T-helper 17 cell (primary cell): ENCODE measurements at regions not wholly inside any gene's neighbourhood (a gene's known extent, or its start where the extent isn't known, plus 50 kb on each side); places are given as distances from the start of the nearest gene placed in this dataset.
"Not testable (repeated sequence)": the region's sequence is repeated elsewhere in the genome, so short reads cannot be mapped to it uniquely, and the experiment has no call there.

Experiments
- ATAC-seq: fragments of 150-1000 bp; cut with Tn5 transposase; 2 replicates; pipeline ENCODE4 v1.10.0; 2021; ENCODE audit warnings: mild to moderate bottlenecking, moderate library complexity
- DNase-seq, 3 donors: peaks; one replicate each; pipeline versions ENCODE4 v3.0.0 to v3.0.0-alpha.2; 2020 to 2021
- H3K9me3 ChIP-seq: one replicate; pipeline ENCODE4 v1.7.0; 2013; ENCODE audit warnings: low read length, mild to moderate bottlenecking; ENCODE audit not compliant: control insufficient read depth, poor library complexity, severe bottlenecking
- H3K27ac Mint-ChIP-seq: one replicate; pipeline ENCODE4 v1.8.0; 2022; ENCODE audit warnings: mild to moderate bottlenecking, moderate library complexity, mixed read lengths
- H3K27me3 Mint-ChIP-seq: one replicate; pipeline ENCODE4 v1.8.0; 2022; ENCODE audit warnings: mixed read lengths
- H3K36me3 Mint-ChIP-seq: one replicate; pipeline ENCODE4 v1.8.0; 2022; ENCODE audit warnings: low read depth, mixed read lengths
- H3K4me1 Mint-ChIP-seq: one replicate; pipeline ENCODE4 v1.8.0; 2022; ENCODE audit warnings: mild to moderate bottlenecking, mixed read lengths
- H3K4me3 Mint-ChIP-seq: one replicate; pipeline ENCODE4 v1.8.0; 2022; ENCODE audit warnings: mild to moderate bottlenecking, moderate library complexity, mixed read lengths

DNA sequence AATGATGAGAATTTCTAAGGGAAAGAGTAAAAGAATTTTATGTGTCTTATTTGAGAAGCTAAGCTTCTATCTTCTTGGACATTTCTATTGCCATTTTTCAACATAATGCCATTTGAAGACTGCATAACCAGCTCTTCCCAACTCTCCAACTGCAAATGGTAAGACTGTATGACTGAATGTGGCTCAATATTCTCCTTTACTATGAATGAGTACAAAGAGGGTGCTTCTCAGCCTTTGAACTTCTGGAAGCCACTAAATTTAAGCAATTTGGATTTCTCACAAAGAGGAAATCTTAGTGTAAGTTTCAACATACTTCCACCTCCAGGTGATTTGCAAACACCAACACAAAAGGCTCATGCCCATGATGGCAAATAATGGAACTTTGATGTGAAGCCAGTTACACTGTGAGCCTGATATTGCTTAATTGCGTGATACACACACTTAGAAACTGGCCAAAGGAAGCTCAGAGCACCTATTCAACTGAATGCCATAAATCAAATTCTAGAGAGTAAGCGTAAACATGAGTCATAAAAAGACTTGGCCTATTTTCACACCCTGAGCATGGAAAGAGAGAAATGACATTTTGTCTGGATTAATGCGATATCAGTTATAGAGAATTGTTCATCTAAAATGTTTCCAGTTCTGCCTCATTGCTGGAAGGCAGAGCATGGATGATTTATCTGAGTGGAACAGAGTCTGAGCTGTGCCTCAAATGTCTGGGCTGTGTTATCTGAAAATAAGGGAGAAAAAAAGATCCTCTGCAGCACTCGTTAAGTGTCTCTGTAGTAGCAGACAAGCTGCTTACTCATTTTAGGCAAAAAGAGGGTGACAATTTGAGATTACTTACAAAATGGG, 145.3 kb downstream of the PLK2 start:
- ATAC-seq (no peak), DNase-seq (no peak)
- no peaks in the 10 kb centered on the region for H3K4me1 Mint-ChIP-seq
- H3K4me3 Mint-ChIP-seq = no peak overlapping the region
- no peaks in the 10 kb centered on the region for H3K9me3 ChIP-seq
- H3K36me3 Mint-ChIP-seq = no peaks in the 10 kb centered on the region
- no peak overlapping the region for H3K27ac Mint-ChIP-seq
- H3K27me3 Mint-ChIP-seq = peaks cover 32% of the 10 kb centered on the region

DNA sequence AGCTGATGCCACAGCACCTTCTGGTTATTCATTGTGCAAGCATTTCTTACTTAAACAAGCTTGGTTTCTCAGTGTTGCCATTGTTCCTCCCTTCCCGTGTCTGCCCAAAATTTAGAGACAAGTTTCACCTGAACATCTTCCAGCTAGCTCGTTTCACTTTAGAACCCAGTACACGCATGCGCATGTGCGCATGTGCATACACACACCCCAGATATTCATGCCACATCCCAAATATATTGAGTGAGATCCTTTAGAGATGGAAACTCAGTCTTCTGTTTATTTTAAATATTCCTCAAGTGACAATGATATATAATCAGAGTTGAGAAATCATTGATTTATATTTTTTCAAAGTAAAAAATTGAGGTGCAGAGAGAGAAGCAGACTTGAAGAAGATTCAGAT, 147.6 kb downstream of the PLK2 start:
- no peak for ATAC-seq
- no peak overlapping the region for H3K27ac Mint-ChIP-seq
- no peaks in the 10 kb centered on the region for H3K9me3 ChIP-seq
- no peak overlapping the region for H3K4me3 Mint-ChIP-seq
- H3K4me1 Mint-ChIP-seq = no peaks in the 10 kb centered on the region
- no peak for DNase-seq
- peaks cover 21% of the 10 kb centered on the region for H3K27me3 Mint-ChIP-seq
- no peaks in the 10 kb centered on the region for H3K36me3 Mint-ChIP-seq

DNA sequence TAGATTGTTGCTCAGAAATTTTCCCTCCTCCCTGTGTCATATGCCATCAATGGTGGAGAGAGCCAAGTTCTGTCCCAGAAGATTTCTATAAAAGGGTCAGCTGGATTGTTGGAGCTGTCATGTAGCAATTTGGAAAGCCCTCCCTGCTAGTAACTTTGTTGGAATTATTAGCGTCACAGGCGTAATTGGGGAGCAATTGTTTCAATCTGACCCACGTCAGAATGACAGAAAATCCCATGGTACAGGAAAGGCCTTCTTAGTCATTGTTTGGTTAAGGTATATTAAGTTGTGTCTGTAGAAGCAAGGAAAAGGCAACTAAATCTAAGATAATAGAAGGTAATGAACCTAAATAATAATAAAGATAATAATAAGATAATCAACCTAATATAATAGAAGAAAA, 148.4 kb downstream of the PLK2 start:
- Mint-ChIP-seq H3K4me1 (no peaks in the 10 kb centered on the region), H3K36me3 (no peaks in the 10 kb centered on the region), H3K27me3 (peaks cover 15% of the 10 kb centered on the region), H3K27ac (no peak overlapping the region), H3K4me3 (no peak overlapping the region)
- no peaks in the 10 kb centered on the region for H3K9me3 ChIP-seq
- no peak for DNase-seq
- ATAC-seq = no peak

DNA sequence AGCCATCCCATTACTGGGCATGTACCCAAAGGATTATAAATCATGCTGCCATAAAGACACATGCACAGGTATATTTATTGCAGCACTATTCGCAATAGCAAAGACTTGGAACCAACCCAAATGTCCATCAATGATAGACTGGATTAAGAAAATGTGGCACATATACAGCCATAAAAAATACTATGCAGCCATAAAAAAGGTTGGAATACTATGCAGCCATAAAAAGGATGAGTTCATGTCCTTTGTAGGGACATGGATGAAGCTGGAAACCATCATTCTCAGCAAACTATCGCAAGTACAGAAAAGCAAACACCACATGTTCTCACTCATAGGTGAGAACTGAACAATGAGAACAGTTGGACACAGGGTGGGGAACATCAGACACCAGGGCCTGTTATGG, 151.5 kb downstream of the PLK2 start:
- not testable (repeated sequence) for H3K27me3 Mint-ChIP-seq, H3K4me1 Mint-ChIP-seq, DNase-seq, ATAC-seq, H3K27ac Mint-ChIP-seq, H3K9me3 ChIP-seq, H3K36me3 Mint-ChIP-seq, H3K4me3 Mint-ChIP-seq

DNA sequence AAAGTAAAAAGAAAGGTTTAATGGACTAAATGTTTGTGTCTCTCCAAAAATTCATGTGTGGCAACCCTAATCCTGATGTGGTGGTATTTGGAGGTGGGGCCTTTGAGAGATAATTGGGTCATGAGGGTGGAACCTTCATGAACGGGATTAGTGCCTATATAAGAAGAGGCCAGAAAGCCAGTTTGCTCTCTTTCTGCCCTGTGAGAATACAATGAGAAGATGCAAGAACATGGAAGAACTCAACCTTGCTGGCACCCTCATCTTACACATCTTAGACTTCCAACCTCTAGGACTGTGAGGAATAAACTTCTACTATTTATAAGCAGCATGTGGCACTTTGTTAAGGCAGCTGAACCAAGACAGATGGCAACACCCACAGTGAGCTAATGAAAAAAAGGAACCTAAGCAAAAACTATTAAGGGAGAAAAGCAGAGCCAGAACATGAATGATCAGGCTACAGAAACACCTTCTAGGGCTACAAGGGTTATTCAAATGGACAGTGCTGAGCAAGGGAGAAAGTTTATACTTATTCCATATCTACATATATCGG, 159.5 kb downstream of the PLK2 start:
- no peak for ATAC-seq
- H3K9me3 ChIP-seq = no peaks in the 10 kb centered on the region
- H3K27me3 Mint-ChIP-seq = peaks cover 4% of the 10 kb centered on the region
- no peaks in the 10 kb centered on the region for H3K36me3 Mint-ChIP-seq
- no peak for DNase-seq
- H3K4me1 Mint-ChIP-seq = no peaks in the 10 kb centered on the region
- no peak overlapping the region for H3K4me3 Mint-ChIP-seq
- no peak overlapping the region for H3K27ac Mint-ChIP-seq

DNA sequence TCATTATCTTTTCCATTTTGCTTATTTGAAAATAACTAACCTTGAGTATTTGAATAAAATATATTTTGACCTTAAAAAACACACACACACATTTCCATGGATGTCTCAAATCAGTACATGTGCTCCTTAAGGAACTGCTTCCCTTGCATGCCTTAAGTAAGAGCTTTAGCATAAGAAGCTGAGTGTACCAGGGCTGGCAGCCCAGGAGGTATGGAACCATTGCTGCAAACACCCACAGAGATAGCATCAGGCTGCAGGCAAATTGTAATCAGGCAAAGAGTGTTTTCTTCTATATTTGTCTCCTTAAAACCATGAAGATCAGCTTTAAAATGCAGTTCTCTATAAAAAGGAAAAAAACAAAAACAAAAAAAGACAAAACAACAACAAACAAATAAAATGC, 160.6 kb downstream of the PLK2 start:
- Mint-ChIP-seq H3K4me3 (no peak overlapping the region), H3K27me3 (peaks cover 4% of the 10 kb centered on the region), H3K36me3 (no peaks in the 10 kb centered on the region), H3K27ac (no peak overlapping the region), H3K4me1 (no peaks in the 10 kb centered on the region)
- DNase-seq (no peak), ATAC-seq (no peak)
- H3K9me3 ChIP-seq = no peaks in the 10 kb centered on the region

DNA sequence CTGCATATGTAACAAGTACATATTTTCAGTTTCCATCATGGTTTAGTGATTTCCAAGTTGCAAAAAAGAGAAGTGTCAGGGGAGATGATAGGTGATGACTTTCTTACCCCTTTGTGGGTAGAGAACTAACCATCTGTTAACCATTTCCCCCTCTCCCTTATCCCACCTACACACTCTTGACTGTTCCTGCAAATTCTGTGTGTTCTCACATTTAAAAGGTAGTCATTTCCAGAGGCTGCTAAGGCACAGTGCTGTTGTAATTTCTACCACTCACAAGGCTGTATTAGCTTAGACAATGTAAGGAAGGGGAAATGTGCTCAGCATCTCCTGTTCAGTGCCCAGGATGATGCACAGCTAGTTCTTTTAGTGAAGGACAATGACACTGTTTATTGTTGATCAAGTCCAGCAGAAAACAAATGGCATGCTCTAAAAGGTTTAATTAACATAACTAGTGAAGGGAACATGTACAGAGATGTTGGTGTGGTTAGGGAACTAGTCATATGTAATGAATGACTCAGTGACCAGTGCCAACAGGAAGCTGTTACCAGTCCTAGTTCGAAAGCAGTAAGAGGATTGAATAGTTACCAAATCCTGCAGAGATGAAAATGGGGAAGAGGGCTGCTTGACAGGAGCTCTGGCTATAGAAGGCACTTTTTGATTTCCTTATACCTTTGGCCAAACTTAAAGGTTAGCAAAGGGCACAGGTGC, 165.1 kb downstream of the PLK2 start:
- Mint-ChIP-seq H3K36me3 (no peaks in the 10 kb centered on the region), H3K4me1 (no peaks in the 10 kb centered on the region), H3K27ac (no peak overlapping the region), H3K27me3 (no peaks in the 10 kb centered on the region), H3K4me3 (no peak overlapping the region)
- no peak for DNase-seq
- no peaks in the 10 kb centered on the region for H3K9me3 ChIP-seq
- ATAC-seq = no peak

DNA sequence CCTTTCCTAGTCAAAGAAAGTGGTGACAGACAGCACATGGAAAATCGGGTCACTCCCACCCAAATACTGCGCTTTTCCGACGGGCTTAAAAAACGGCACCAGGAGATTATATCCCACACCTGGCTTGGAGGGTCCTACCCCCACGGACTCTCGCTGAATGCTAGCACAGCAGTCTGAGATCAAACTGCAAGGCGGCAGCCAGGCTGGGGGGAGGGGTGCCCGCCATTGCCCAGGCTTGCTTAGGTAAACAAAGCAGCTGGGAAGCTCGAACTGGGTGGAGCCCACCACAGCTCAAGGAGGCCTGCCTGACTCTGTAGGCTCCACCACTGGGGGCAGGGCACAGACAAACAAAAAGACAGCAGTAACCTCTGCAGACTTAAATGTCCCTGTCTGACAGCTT, 171.6 kb downstream of the PLK2 start:
- not testable (repeated sequence) for H3K9me3 ChIP-seq, H3K4me1 Mint-ChIP-seq, H3K36me3 Mint-ChIP-seq, H3K4me3 Mint-ChIP-seq, ATAC-seq, H3K27ac Mint-ChIP-seq, H3K27me3 Mint-ChIP-seq, DNase-seq

DNA sequence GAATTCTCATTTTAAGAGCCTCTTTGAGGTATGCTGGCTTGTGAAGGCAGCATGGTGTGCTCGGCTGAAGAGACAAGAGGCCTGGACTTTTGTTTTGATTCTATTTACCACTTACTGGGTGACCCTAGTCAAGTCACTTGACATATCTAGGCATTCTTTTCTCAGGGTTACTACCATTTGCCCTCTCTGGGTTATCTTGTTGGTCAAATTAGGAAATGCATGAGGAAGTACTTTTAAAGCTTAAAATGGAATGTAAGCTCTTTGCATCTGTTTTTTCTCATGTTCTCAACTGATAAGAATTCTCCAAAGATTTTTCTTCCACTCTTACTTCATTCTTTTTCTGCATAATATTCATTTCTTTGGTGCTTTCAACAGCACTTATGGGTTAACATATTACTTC, 173.1 kb downstream of the PLK2 start:
- H3K9me3 ChIP-seq = no peaks in the 10 kb centered on the region
- H3K4me1 Mint-ChIP-seq = no peaks in the 10 kb centered on the region
- ATAC-seq = no peak
- DNase-seq = no peak
- H3K36me3 Mint-ChIP-seq = no peaks in the 10 kb centered on the region
- H3K27me3 Mint-ChIP-seq = peaks cover under 1% of the 10 kb centered on the region
- no peak overlapping the region for H3K27ac Mint-ChIP-seq
- H3K4me3 Mint-ChIP-seq = no peak overlapping the region

DNA sequence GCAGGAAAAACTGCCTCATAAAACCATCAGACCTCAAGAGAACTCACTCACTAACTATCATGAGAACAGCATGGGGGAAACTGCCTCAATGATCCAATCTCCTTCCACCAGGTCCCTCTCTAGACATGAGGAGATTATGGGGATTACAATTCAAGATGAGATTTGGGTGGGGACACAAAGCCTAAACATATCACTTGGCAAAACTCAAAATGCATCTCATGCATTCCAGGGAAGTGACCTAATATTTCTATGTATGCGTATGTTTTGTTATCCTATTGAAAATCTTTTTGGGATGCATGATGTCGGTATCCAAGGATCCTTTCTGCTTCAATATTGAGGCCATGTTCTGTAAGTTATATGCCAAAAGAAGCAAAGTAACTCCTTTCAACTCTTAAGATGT, 174.0 kb downstream of the PLK2 start:
- Mint-ChIP-seq H3K27ac (no peak overlapping the region), H3K4me3 (no peak overlapping the region), H3K4me1 (no peaks in the 10 kb centered on the region), H3K27me3 (peaks cover 7% of the 10 kb centered on the region), H3K36me3 (no peaks in the 10 kb centered on the region)
- no peaks in the 10 kb centered on the region for H3K9me3 ChIP-seq
- ATAC-seq = no peak
- no peak for DNase-seq

DNA sequence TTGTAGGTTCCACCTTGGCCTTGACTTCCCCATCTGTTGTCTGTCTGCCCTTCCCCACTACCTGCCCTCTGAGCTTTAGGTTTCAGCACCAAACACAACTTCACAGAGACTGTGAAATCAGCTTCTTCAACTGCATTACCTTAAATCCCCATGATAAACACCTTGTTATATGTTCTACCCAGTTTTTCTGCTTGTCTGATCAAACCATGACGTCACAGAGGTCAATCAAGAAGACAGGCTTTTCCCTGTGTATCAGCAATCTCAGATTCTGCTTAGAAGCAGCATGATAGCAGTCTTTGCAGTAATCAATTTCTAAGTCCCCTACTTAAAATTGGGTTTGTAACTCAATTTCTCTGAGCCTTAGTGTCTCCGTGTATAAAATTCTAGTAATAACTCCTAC, 175.0 kb downstream of the PLK2 start:
- Mint-ChIP-seq H3K36me3 (no peaks in the 10 kb centered on the region), H3K4me3 (no peak overlapping the region), H3K4me1 (no peaks in the 10 kb centered on the region), H3K27me3 (peaks cover 8% of the 10 kb centered on the region), H3K27ac (no peak overlapping the region)
- ATAC-seq = no peak
- no peak for DNase-seq
- H3K9me3 ChIP-seq = no peaks in the 10 kb centered on the region

DNA sequence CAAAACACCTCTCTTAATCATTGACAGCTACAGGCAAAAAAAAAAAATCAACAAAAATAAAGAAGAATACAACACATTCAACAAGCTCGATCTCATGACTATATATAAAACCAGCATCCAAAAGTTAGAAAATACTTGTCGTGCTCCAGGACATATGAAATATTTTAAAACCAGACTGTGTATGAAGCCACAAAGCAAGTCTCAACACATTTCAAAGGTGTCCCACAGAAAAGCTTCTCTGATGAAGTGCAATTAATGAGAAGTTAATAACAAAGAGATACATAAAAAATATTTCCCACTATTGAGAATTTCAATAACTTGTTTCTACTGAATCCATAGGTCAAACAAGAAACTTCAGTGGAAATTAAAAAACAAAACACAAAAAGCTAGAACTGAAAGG, 178.7 kb downstream of the PLK2 start:
- no peaks in the 10 kb centered on the region for H3K4me1 Mint-ChIP-seq
- H3K9me3 ChIP-seq = no peaks in the 10 kb centered on the region
- no peak overlapping the region for H3K27ac Mint-ChIP-seq
- peaks cover 2% of the 10 kb centered on the region for H3K36me3 Mint-ChIP-seq
- H3K27me3 Mint-ChIP-seq = peaks cover 33% of the 10 kb centered on the region
- no peak for ATAC-seq
- no peak overlapping the region for H3K4me3 Mint-ChIP-seq
- no peak for DNase-seq

DNA sequence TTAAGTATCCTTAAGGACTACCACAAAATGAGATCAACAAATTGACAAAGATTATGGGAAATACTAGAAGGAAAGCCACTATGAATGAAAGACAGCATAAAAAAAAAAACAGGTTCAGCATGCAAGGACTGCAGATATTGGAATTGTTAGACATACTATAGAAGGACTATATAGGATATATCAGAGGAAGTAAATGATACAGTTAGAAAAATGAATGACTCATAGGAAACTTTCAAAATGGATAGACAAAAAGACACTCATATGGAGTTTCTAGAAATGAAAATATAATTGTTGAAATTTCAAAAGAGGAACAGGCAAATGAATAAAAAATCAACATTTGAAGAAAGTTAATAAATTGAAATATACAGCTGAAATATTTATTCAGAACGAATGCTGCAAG, 180.6 kb downstream of the PLK2 start:
- H3K9me3 ChIP-seq = no peaks in the 10 kb centered on the region
- no peak for DNase-seq
- Mint-ChIP-seq H3K4me1 (no peaks in the 10 kb centered on the region), H3K36me3 (peaks cover 2% of the 10 kb centered on the region), H3K4me3 (no peak overlapping the region), H3K27ac (no peak overlapping the region), H3K27me3 (peaks cover 33% of the 10 kb centered on the region)
- ATAC-seq = no peak

DNA sequence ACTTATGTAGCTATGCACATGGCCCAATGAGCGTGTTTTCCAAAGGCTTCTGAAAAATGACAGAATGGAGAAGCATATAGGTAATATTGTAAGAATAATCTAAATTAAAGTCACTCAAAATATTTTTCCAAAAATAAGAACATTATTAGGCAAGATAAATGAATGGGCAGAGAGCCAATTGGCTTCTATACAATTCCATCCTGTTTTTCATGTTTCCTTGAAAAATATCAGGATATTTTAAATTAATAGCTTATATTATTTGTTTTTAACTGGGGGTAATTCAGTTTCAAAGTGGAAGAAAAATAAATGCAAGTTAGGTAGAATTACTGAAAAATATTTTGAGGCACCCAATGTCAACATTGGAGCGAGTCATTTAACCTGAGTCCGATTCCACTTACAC, 183.5 kb downstream of the PLK2 start:
- ATAC-seq = no peak
- Mint-ChIP-seq H3K27ac (no peak overlapping the region), H3K27me3 (peaks cover 40% of the 10 kb centered on the region)

More for the DNA sequence above, 183.5 kb downstream of the PLK2 start:
- H3K36me3 Mint-ChIP-seq = peaks cover 2% of the 10 kb centered on the region
- no peaks in the 10 kb centered on the region for H3K9me3 ChIP-seq
- DNase-seq = no peak
- H3K4me1 Mint-ChIP-seq = no peaks in the 10 kb centered on the region
- H3K4me3 Mint-ChIP-seq = no peak overlapping the region
